Central memory CD4-positive, alpha-beta T cell (primary cell): ENCODE measurements at regions not wholly inside any gene's neighbourhood (a gene's known extent, or its start where the extent isn't known, plus 50 kb on each side); places are given as distances from the start of the nearest gene placed in this dataset.

Experiments
- DNase-seq: peaks from one replicate; pipeline ENCODE4 v3.0.0; 2022

- DNase-seq = no peak
These were observed 289.4 kb downstream of the FOXO1 start for GRCh38 chr13:40376867-40377535.

- DNase-seq = no peak
These were observed 288.7 kb downstream of the FOXO1 start for GRCh38 chr13:40377783-40378182.

- no peak for DNase-seq
These were observed 287.2 kb downstream of the FOXO1 start for GRCh38 chr13:40379196-40379595.

- no peak for DNase-seq
These were observed 286.5 kb downstream of the FOXO1 start for GRCh38 chr13:40379794-40380578.

GRCh38 chr13:40381935-40382764, 284.3 kb downstream of the FOXO1 start:
- DNase-seq = no peak

- DNase-seq = no peak
These were observed 283.3 kb downstream of the FOXO1 start for GRCh38 chr13:40383132-40383531.

- no peak for DNase-seq
These were observed 282.6 kb downstream of the FOXO1 start for GRCh38 chr13:40383885-40384284.

- DNase-seq = no peak
These were observed 281.2 kb downstream of the FOXO1 start for GRCh38 chr13:40384976-40385857.

GRCh38 chr13:40385858-40386180, 280.6 kb downstream of the FOXO1 start:
- DNase-seq = no peak

GRCh38 chr13:40386586-40386985, 279.9 kb downstream of the FOXO1 start:
- DNase-seq = no peak

GRCh38 chr13:40387775-40388174, 278.7 kb downstream of the FOXO1 start:
- no peak for DNase-seq

- peak; percentile 86 for DNase-seq
These were observed 277.8 kb downstream of the FOXO1 start for GRCh38 chr13:40388617-40389016.

- peak; percentile 65 for DNase-seq
These were observed 277.3 kb downstream of the FOXO1 start for GRCh38 chr13:40389081-40389641.

- no peak for DNase-seq
These were observed 276.0 kb downstream of the FOXO1 start for GRCh38 chr13:40390401-40390916.

GRCh38 chr13:40391788-40392187, 274.7 kb downstream of the FOXO1 start:
- no peak for DNase-seq

- DNase-seq = no peak
These were observed 272.0 kb downstream of the FOXO1 start for GRCh38 chr13:40394304-40394985.

GRCh38 chr13:40398065-40398464, 268.4 kb downstream of the FOXO1 start:
- DNase-seq = no peak

GRCh38 chr13:40399756-40400155, 266.7 kb downstream of the FOXO1 start:
- no peak for DNase-seq

GRCh38 chr13:40401911-40402776, 264.3 kb downstream of the FOXO1 start:
- DNase-seq = no peak

- no peak for DNase-seq
These were observed 263.5 kb downstream of the FOXO1 start for GRCh38 chr13:40402931-40403431.
